NCI-H510A treated with DMSO at 0.1 percent for 48 hours (cell line): ENCODE measurements at regions not wholly inside any gene's neighbourhood (a gene's known extent, or its start where the extent isn't known, plus 50 kb on each side); places are given as distances from the start of the nearest gene placed in this dataset.

Source experiments
- DNase-seq: peaks from one replicate; lab custom pipeline; 2025; lab: John Stamatoyannopoulos, UW

GRCh38 chr3:150022381-150023238 lies 51.9 kb upstream of the PFN2 start:
- peak; percentile 35 for DNase-seq

GRCh38 chr3:150020527-150020926 lies 49.8 kb upstream of the PFN2 start:
- no peak for DNase-seq
